DMS114 treated with DMSO at 0.1 percent for 48 hours (cell line): ENCODE measurements at regions not wholly inside any gene's neighbourhood (a gene's known extent, or its start where the extent isn't known, plus 50 kb on each side); places are given as distances from the start of the nearest gene placed in this dataset.

Source experiments
- DNase-seq: peaks from one replicate; lab custom pipeline; 2025; ENCODE audit not compliant: unreplicated experiment; lab: John Stamatoyannopoulos, UW

DNA sequence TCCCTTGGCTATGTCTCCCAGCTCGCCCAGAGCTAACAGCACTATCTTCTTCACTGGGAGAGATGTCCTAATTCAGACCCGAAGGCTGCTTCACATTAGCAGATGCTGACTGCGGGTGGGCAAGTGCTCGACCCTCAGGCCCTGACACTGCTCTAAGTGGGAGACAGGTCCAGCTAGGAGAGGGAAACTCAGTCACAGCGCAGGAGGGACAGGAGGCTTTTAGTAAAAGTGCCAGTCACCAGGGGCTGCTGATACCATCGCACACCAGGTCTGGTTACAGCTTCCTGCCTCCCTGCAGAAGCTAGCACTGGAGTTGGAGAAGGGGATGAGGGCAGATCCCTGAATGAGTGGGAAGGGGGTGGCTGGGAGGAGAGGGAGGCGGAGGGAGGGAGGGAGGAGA lies 365.8 kb upstream of the RGMA start:
- no peak for DNase-seq

- DNase-seq = no peak
Measured at GRCh38 chr15:93452537-93453211, 363.7 kb upstream of the RGMA start.

- DNase-seq = no peak
Measured at GRCh38 chr15:93451822-93452221, 362.8 kb upstream of the RGMA start.

- no peak for DNase-seq
Measured at GRCh38 chr15:93451265-93451664, 362.3 kb upstream of the RGMA start.

DNA sequence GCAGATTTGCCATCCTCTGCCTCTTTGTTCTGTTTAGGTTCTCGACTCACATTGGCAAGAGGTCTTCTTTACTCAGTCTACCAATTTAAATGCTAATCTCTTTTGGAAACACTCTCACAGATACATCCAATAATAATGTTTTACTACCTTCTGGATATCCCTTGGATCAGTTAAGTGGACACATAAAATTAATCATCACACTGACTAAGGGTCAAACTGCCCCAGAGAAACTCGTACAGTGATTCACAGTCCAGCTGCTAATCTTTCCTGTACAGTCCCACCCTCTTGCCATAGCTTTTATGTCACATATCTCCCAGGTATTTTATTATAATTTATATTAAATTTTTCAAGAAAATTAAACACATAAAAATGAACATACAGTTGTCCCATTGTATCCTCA lies 360.8 kb upstream of the RGMA start:
- no peak for DNase-seq

- no peak for DNase-seq
Measured at GRCh38 chr15:93438310-93438709, 349.3 kb upstream of the RGMA start.

GRCh38 chr15:93432474-93432873 lies 343.5 kb upstream of the RGMA start:
- no peak for DNase-seq

DNA sequence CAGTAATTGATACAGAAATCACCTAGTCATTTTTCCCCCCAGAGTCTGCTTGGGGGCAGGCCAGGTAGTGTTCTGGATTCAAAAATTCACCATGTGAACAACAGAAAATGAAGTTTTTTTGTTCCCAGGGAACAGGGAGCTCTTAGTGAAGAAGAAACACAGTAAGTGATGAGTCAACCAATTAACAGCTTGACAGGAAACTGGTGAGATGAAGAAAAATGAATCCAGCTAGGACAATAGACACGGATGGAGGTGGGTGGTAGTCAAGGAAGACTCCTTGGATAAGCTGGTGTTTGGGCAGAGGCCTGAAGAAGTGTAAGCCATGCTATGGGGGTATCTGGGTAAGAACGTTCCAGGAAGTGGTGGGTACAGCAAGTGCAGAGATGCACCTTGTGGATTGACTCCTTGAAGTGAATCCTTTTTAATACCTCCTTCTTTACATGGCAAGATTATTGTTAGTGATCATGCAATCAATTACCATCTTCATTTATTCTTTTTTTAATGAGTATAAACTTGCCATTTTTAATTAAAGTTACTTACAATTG lies 339.9 kb upstream of the RGMA start:
- DNase-seq = no peak

DNA sequence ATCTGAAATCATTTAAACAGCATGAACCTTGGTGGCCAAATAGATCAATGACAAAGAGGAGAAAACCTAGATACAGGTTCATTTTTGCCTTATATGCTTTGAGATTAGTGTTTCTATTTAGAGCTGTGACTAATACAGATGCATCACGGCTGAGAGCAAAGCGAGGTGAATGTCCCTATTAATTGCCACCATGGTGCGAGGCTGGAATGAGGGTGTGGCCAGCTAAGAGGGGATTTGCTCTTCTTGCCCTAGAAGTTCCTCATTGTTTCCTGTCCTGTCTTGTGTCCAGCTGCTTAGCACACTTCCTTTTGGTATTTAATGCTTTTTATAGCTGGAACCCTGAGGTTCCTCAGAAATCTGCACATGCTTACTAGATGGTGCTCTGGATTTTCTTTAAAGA lies 339.1 kb upstream of the RGMA start:
- no peak for DNase-seq

- DNase-seq = no peak
Measured at GRCh38 chr15:93424131-93424530, 335.1 kb upstream of the RGMA start.

- DNase-seq = no peak
Measured at GRCh38 chr15:93422476-93422875, 333.5 kb upstream of the RGMA start.

- DNase-seq = no peak
Measured at GRCh38 chr15:93420477-93420876, 331.5 kb upstream of the RGMA start.

GRCh38 chr15:93420050-93420452 lies 331.0 kb upstream of the RGMA start:
- no peak for DNase-seq

DNA sequence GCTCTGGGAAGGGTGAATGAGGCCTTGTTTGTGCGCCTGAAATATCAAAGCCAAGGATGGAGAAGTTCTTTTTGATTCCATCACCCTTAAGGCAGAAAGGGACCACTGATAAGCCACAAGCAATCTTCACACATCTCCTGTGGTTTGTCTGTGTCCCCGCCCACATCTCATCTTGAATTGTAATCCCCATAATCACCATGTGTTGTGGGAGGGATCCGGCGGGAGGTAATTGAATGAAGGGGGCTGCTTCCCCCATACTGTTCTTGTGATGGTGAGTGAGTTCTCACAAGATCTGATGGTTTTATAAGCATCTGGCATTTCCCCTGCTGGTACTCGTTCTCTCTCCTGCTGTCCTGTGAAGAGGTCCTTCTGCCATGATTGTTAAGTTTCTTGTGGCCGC lies 329.6 kb upstream of the RGMA start:
- DNase-seq = no peak

- DNase-seq = no peak
Measured at GRCh38 chr15:93417631-93418030, 328.6 kb upstream of the RGMA start.

- DNase-seq = no peak
Measured at GRCh38 chr15:93417156-93417555, 328.1 kb upstream of the RGMA start.

DNA sequence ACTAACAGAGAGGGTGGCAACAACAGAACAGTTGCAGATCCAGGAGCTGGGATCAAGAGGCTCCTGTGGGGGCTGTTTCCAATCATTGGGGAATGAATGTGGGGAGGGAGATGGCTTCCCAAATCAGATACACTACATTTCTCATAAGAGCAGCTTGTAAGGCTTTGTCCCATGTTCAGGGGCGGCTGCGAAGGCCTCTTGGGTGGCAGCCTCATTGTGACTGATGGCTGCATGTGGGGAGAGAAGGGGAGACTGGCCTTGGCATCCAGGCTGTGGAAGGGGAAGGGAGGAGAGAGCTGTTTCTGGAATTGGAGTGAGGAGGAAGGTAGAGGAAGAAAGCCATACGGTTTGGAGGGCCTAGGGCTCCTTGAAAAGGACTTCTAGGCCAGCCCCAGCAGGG lies 326.6 kb upstream of the RGMA start:
- DNase-seq = no peak

DNA sequence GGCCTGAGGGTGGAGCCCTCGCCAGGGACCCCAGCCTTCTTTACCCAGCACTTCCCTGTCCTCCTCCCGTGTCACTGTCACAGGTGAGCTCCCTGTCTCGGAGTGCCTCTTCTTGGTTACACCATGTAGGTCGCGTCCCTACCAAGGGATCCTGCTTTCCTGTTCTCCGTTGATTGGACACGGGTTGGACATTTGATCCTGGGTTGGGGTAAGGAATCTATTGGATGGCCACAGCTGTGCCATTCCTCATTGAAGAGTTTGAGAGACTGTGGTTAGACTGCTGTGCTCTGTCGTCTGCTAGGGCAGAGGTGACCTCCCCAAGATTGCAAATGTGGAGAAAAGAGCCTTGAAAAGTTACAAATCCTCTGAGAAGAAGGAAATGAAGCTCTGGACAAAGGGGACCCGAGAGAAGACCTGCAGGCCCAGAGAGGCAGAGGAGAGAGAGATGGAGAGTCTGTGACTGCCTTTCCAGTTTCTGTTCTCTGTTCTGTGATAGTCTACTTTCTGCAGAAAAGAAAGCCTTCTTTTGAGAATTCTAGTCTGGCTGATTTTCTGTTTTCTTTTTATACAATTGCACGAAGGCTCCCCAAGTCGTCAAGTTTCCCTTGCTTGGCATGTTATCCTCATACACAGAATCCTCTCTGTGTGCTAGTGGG lies 325.7 kb upstream of the RGMA start:
- no peak for DNase-seq

DNA sequence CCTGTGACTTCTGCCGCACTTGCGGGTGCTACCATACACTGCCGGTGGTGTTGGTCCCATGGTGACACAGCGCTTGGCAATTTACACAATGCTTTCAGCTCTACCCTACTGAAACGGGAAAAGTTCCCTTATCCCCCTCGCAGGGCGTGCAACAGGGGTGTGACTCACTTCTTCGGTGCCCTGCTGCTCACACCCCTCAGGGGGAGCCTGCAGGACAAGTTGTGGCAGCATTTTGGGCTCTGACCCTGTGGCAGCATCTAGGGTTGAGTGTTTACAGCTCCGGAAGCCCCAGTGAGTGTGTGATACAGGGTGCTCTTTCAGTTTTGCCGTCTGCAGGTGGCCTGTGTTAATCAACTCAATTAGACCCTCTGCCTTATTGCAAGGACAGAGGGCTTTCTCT lies 324.7 kb upstream of the RGMA start:
- DNase-seq = no peak

DNA sequence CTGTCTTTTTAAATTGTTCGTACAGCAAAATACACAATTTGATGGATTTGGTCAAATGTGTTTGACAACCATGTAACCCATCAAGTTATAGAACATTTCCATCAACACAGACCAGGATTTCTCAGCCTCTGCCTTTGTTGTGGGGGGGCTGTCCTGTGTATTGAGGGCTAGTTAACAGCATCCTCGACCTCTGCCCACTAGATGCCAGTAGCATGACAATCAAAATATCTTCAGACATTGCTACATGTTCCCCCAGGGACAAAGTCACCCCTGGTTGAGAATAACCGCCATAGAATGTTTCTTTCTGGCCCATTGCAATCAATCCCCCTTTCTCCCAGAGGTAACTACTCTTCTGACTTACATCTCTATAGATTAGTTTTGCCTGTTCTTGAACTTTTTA lies 310.1 kb upstream of the RGMA start:
- DNase-seq = no peak

- DNase-seq = no peak
Measured at GRCh38 chr15:93389211-93389610, 300.2 kb upstream of the RGMA start.

DNA sequence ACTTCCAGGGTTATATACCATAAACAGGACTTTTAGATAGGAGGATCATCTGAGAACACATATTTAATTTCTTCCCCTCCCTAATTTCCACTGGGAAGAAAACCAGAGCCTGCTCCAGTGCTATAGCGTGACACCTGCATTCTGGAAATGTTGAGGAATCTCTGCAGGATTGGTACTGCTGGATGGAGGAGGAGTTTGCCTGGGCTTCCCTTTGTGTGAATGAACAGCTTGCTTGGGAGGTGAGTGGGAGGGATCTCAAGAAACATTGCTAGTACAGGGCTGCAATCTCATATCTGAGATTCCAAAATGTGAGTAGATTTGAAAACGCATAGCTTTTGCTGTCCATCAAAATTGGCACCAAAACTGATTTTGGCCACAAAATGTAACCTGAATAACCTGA lies 295.9 kb upstream of the RGMA start:
- DNase-seq = no peak
